NCI-H146 treated with DMSO at 0.1 percent for 48 hours (cell line): ENCODE measurements at regions not wholly inside any gene's neighbourhood (a gene's known extent, or its start where the extent isn't known, plus 50 kb on each side); places are given as distances from the start of the nearest gene placed in this dataset.
A peak's percentile ranks its signal among the peaks of the same experiment; 100 is the strongest.
"Not testable (repeated sequence)": the region's sequence is repeated elsewhere in the genome, so short reads cannot be mapped to it uniquely, and the experiment has no call there.

ENCODE experiments used
- DNase-seq: peaks from one replicate; lab custom pipeline; 2025; ENCODE audit not compliant: unreplicated experiment; lab: John Stamatoyannopoulos, UW

DNA sequence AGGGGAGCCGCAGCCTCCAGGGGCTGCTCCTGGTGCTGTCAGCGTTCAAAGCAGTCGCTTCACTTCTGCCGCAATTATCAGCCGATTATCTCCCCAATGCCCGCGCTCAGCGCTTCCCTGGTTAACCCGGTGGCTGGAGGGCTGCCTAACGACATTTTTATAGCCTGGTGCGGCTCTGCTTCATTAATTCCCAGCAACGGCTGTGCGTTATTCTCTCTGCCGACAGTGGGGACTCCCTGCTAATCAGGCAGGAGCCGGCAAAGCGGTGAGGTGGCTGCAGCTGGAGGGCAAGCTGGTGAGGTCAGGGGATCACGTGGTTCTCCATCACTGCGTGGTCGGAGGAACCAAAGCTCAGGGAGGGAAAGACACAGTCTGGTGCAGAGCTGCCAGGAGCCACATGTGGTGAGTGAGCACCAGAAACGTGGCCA lies 62.9 kb downstream of the GLRX5 start:
- peak; percentile 49 for DNase-seq

DNA sequence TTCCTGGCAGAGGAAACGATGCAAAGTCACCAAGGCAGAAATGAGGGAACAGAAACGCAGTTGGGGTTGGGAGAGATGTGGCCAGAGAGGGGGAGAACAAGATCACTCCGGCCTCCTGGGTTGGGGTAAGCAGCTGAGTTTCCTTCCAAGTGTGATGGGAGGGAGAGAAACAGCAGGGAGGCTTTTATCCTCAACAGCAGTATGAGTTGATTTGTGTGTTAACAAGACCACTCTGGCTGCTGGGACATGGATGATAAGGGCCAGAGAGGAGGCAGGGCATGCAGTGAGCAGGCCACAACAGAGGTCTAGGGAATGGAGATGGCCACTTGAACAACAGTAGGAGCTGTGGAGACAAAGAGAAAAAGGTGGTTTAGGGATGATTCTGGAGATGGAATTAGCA lies 66.8 kb downstream of the GLRX5 start:
- no peak for DNase-seq

DNA sequence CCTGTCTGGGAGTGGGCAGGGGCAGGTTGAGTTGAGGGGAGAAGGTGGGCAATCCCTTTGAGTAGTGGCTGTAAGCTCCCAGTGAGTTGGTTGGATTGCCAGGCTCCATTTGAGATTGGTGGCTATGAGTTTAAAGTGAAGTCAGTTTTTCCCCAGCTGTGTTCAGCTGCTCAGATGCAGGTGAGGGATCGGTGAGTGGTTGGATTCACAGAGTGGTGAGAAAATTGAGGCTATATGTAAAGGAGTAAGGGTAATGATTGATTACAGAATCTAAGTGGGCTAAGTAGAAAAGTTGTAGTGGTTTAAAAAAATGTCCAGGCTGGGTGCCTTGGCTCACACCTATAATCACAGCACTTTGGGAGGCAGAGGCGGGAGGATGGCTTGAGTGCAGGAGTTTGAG lies 68.6 kb downstream of the GLRX5 start:
- DNase-seq = no peak

DNA sequence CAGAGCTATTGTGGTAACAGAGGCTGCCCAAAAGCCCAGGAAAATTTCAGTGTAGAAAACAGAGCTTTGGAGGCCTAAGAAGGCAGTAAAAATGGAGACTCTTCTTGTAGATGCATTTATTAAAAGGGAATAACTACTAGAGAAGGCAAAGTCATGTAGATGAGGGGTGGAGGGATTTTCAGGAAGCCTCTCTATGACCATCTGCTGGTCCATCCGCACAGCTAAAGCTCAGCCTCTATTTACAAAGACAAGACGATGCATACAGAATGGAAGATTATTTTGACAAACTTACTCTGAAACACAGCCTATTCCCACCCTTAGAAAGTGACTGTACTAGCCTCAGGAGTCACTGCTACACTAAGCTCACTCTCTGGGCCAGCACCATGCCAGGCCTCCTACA lies 71.4 kb downstream of the GLRX5 start:
- DNase-seq = no peak

DNA sequence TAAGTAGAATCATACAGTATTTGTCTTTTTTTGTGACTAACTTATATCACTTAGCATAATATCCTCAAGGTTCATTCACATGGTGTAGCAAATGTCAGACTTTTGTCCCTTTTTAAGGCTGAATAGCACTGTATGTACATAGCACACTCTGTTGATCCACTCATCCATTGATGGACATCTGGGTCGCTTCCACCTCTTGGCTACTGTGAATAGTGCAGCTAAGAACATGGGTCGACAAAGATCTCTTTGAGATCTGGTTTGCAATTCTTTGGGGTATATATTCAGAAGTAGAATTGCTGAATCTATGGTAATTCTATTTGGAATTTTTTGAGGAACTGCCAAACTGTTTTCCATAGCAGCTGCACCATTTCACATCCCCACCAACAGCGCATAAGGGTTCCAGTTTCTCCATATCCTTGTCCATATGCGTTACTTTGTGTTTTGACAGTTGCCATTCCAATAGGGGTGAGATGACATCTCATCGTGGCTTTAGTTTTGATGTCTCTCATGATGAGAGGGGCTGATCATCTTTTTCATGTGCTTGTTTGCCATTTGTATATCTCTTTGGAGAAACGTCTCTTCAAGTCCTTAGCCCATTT lies 73.9 kb downstream of the GLRX5 start:
- DNase-seq = no peak

DNA sequence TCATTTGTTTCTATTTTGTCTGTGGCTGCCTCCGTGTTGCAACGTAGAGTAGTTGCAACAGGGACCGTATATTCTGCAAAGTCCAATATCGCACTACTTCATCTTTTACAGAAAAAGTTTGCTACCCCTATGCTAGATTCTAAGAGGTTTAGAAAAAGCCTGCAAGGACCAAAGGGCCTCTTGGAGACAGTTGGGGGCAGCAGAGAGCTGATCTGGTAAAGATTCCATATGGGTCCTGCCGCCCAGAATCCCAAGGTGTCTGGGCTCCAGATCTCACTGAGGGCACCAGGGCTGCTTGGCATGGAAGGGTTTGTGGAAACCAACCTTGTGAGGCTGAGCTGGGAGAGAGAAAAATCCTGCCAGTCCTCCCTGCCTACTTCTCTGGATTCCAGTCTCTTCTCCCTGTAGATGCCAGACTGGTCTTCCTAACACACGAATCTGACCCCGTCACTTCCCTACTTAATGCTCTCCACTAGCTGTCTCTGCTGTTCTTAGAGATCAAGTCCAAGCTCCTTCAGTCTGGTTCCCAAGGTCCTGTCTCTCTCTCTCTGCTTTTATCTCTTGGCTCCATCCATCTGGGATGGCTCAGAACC lies 74.6 kb downstream of the GLRX5 start:
- DNase-seq = peak; percentile 10

DNA sequence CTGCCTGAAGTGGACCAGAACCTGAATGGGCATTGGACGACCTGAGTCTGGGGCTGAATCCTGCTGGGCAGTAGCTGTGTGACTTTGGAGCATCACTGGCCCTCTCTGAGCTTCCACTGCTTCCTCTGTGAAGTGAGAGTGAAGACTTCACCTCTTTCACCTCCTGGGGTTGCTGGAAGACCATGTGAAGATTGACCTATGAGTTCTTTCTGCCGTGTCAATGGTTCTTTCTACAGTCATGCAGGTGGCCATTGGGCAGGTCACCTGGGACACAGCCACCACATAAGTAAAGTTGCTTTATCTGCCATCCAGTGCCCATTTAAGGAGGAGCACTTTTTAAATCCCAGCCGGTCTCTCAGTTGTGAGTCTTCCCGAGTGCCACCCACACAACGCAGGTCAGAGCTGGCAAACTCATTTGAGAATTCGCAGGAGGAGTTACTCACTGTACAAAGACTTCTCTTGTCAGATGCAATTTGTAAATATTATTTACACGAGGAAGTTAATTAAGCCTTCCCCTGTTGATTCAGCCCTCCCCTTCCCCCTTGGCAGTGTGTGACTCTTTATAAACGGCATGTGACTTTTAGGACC lies 74.8 kb upstream of the TCL1B start:
- DNase-seq = no peak

DNA sequence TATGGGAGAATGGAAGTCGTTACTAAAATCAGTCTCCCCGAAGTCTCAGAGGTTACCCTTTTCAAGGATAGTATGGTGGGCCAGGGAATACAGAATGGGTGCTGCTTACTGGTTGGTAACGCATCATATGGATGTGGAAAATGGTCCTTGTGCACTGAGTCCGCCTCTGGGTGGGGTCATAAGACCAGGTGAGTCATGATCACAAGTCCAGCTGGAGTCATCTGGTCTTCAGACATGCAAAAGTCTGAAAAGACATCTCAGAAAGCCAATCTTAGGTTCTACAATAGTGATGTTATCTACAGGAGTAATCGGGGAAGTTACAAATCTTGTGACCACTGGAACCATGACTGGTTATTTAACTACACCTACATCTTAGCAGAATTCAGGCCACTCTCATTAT lies 71.9 kb upstream of the TCL1B start:
- no peak for DNase-seq

DNA sequence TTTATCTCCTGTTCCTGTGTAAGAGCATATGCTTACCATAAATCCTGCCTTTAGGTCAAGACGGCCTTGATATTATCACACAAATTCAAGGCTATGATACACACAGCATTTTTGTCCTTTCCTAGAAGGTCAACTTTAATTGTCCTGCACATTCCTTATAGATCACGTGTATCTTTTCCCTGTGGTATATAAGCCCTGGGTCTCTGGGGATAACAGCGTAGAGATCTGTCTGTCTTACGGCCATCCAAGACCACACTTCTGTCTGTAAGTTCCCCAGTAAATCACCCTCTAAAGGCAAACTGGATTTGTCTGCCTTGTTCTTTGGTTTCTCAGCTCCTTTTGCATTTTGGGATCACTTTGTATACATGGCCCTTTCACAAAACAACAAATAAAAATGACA lies 69.5 kb upstream of the TCL1B start:
- DNase-seq = no peak

DNA sequence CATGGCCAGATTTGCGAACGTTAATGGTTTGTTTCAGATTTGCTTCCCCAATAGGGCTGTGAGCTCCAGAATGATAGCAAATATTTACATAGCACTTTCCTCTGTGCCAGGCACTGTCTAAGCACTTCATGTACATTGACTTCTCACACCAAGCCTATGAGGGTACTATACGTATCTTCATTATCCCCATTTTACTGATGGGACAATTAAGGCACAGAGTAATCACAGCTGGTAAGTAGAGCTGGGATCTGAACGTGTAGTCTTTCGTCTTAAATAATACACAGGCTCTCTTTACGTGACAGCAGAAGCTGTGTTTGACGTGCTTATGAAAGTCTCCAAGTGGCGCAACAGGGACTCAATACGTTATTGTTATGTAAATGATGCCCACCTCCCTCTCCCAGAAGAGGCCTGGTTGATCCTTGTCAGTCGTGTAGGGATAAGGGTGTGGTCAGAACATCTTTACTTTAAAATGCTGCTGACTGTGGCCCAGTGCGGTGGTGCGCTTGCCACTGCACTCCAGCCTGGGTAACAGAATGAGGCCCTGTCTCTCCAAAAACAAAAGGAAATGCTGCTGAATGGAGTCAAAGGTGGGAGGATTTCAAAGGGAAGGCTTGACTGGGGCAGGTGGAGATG lies 66.3 kb upstream of the TCL1B start:
- peak; percentile 62 for DNase-seq

DNA sequence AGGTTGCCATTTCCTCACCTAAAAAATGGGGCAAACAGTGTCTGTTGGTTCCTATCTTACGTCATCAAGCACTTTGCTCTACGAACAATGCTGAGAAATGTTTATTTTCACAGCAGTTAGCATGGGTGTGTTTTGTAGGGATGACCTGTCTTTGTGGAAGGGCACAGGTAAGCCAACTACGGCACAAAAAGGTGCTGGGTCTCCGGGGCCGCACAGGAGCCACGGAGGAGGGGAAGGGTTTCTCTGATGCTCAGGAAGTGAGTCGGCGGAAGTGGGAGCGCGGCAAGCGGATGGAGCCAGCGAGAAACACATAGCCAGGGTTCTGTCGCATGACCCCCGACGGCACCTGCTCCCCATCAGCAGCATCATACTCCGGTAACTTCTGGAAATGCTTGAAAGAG lies 65.6 kb upstream of the TCL1B start:
- peak; percentile 62 for DNase-seq

DNA sequence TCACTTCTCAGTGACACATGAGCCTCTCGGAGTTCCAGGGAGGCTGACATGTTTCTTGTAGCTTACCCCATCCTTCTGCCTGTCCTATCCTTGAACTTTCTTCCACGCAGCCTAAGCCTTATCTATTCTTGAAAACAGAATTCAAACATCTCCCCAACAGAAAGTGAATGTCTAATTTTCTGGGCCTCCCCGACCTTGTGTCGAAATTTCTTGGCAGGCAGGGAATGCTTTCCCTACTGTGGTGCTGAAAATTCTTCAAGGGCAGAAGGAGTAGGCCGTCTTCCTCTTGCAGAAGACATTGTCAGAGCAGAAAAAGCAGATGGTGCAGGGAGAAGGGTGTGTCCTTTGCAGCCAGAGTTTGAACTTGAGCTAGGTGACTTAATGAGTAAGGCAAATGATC lies 63.0 kb upstream of the TCL1B start:
- DNase-seq = no peak

DNA sequence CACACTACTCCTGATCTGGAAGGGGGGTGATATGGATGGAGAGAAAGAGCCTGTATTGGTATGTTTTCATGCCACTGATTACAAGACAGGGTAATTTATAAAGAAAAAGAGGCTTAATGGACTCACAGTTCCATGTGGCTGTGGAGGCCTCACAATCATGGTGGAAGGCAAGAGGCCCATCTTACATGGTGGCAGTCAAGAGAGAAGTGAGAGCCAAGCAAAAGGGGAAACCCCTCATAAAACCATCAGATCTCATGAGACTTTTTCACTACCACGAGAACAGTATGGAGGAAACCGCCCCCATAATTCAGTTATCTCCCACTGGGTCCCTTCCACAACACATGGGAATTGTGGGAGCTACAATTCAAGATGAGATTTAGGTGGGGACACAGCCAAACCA lies 60.5 kb upstream of the TCL1B start:
- not testable (repeated sequence) for DNase-seq

DNA sequence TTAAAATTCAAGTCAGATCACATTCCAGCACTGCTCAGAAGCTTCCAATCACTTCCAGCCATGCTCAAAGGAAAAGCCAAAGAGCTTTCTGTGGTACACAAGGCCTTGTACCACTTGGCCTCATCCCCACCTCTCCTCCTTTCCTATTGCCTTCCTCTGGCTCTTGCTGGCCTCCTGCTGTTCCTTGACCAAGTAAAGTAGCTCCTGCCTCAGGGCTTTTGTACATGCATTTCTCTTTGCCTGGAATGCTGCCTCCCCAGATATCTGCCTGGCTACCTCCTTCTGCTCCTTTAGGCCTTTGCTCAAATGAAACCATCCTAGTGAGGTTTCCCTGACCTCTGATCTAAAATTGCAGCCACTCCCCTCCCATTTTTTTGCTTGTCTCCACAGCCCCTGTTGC lies 51.2 kb upstream of the TCL1B start:
- no peak for DNase-seq
